ENCODE measurements at regions not wholly inside any gene's neighbourhood (a gene's known extent, or its start where the extent isn't known, plus 50 kb on each side); places are given as distances from the start of the nearest gene placed in this dataset.
"Not testable (repeated sequence)": the region's sequence is repeated elsewhere in the genome, so short reads cannot be mapped to it uniquely, and the experiment has no call there.

DNA sequence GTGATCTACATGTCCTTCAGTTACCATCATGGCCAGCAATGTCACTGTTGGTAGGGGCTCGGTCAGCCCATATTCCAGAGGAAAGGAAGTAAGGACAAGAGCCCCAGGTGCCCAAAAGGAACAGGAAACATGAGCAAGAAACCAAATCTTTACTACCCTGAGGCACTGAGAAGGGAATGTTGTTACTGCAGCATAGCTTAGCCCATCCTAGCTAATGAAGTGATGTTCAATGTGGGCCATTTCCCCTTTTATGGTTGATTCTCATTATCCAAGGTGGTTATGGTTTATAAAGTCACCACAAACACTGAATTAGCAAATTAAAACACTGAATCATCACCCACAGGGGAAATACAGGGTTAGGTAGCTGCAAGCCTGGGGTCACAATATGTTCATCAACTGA is 88.4 kb upstream of the C10orf90 start:
- no peaks in the 10 kb centered on the region for H3K27me3 ChIP-seq (ENCODE audit: control insufficient read depth, insufficient read depth, low read length)
- no peaks in the 10 kb centered on the region for H3K4me1 ChIP-seq (ENCODE audit: control insufficient read depth in 2 of 3, insufficient read depth in 2 of 3, low read depth in 1 of 3, low read length in 3 of 3)
- no peak overlapping the region for H3K27ac ChIP-seq (ENCODE audit: low read depth in 2 of 2, low read length in 2 of 2)
- no peaks in the 10 kb centered on the region for H3K36me3 ChIP-seq (ENCODE audit: control insufficient read depth in 2 of 3, insufficient read depth in 3 of 3, low read length in 3 of 3)
- FAIRE-seq (no peak), DNase-seq (no peak)
- intact Hi-C loops (cut with DNase I): no loop called here
- peaks cover 0 to 6% (median 3%) of the 10 kb centered on the region in 3 donors for H3K9me3 ChIP-seq (ENCODE audit: control insufficient read depth in 2 of 3, insufficient read depth in 1 of 3, low read length in 3 of 3)
- H3K4me3 ChIP-seq (ENCODE audit: low read length in 3 of 3): no peak overlapping the region
- TF ChIP-seq, protein P1, sequence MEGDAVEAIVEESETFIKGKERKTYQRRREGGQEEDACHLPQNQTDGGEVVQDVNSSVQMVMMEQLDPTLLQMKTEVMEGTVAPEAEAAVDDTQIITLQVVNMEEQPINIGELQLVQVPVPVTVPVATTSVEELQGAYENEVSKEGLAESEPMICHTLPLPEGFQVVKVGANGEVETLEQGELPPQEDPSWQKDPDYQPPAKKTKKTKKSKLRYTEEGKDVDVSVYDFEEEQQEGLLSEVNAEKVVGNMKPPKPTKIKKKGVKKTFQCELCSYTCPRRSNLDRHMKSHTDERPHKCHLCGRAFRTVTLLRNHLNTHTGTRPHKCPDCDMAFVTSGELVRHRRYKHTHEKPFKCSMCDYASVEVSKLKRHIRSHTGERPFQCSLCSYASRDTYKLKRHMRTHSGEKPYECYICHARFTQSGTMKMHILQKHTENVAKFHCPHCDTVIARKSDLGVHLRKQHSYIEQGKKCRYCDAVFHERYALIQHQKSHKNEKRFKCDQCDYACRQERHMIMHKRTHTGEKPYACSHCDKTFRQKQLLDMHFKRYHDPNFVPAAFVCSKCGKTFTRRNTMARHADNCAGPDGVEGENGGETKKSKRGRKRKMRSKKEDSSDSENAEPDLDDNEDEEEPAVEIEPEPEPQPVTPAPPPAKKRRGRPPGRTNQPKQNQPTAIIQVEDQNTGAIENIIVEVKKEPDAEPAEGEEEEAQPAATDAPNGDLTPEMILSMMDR (IDR thresholded peaks at IDR 0.05; ENCODE audit: borderline replicate concordance, extremely low read depth, insufficient read depth): no peak
- H3K9ac ChIP-seq (ENCODE audit: low read length in 3 of 3): no peak overlapping the region

DNA sequence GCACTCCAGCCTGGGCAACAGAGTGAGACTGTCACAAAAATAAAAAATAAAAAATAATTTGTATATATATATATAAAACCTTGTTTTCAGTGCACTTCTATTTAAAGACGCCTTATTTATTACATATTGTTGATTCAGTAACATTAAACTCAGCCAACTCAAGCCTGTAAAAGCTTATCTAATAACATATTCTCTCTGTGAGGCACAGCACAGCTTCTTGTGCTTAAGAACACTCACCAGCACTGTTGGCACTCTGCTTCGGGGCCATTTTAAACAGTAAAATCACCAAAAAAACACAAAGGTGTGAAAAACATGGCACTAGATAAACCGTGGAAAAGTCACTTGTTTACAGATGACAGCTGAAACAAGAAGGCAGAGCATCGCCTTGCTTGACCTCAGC is 89.0 kb upstream of the C10orf90 start:
- no peaks in the 10 kb centered on the region for H3K4me1 ChIP-seq (ENCODE audit: control insufficient read depth in 2 of 3, insufficient read depth in 2 of 3, low read depth in 1 of 3, low read length in 3 of 3)
- peaks cover 0 to 6% (median 5%) of the 10 kb centered on the region in 3 donors for H3K9me3 ChIP-seq (ENCODE audit: control insufficient read depth in 2 of 3, insufficient read depth in 1 of 3, low read length in 3 of 3)
- intact Hi-C loops (cut with DNase I): no loop called here
- H3K27me3 ChIP-seq (ENCODE audit: control insufficient read depth, insufficient read depth, low read length): no peaks in the 10 kb centered on the region
- TF ChIP-seq, protein P1 (IDR thresholded peaks at IDR 0.05; ENCODE audit: borderline replicate concordance, extremely low read depth, insufficient read depth): no peak
- DNase-seq: no peak
- H3K4me3 ChIP-seq (ENCODE audit: low read length in 3 of 3): no peak overlapping the region
- no peak for FAIRE-seq
- H3K27ac ChIP-seq (ENCODE audit: low read depth in 2 of 2, low read length in 2 of 2): no peak overlapping the region
- H3K36me3 ChIP-seq (ENCODE audit: control insufficient read depth in 2 of 3, insufficient read depth in 3 of 3, low read length in 3 of 3): no peaks in the 10 kb centered on the region
- no peak overlapping the region for H3K9ac ChIP-seq (ENCODE audit: low read length in 3 of 3)

DNA sequence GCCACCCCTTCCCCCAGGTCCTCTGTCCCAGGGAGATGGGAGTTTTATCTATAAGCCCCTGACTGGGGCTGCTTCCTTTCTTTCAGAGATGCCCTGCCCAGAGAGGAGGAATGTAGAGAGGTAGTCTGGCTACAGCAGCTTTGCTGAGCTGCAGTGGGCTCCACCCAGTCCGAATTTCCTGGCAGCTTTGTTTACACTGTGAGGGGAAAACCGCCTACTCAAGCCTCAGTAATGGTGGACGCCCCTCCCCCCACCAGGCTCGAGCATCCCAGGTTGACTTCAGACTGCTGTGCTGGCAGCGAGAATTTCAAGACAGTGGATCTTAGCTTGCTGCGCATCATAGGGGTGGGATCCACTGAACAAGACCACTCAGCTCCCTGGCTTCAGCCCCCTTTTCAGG is 96.2 kb upstream of the C10orf90 start:
- H3K9me3 ChIP-seq (ENCODE audit: control insufficient read depth in 2 of 3, insufficient read depth in 1 of 3, low read length in 3 of 3); H3K36me3 ChIP-seq (ENCODE audit: control insufficient read depth in 2 of 3, insufficient read depth in 3 of 3, low read length in 3 of 3); H3K4me3 ChIP-seq (ENCODE audit: low read length in 3 of 3); H3K9ac ChIP-seq (ENCODE audit: low read length in 3 of 3); H3K27ac ChIP-seq (ENCODE audit: low read depth in 2 of 2, low read length in 2 of 2); DNase-seq; intact Hi-C loops (cut with DNase I); H3K4me1 ChIP-seq (ENCODE audit: control insufficient read depth in 2 of 3, insufficient read depth in 2 of 3, low read depth in 1 of 3, low read length in 3 of 3); FAIRE-seq; H3K27me3 ChIP-seq (ENCODE audit: control insufficient read depth, insufficient read depth, low read length): not testable (repeated sequence)

DNA sequence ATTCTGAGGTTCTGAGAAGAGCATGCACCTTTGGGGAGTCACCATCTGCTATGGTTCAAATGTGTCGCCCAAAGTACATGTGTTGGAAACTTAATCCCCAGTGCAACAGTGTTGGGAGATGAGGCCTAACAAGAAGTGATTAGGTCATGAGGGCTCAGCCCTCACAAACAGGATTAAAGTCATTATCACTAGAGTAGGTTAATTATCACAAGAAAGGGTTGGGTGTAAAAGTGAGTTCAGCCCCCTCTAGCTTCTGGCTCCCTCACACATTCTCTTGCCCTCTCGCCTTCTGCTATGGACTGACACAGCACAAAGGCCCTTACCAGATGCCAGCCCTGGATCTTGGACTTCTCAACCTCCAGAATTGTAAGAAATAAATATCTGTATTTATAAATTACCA is 100.3 kb upstream of the C10orf90 start:
- Histone ChIP-seq H3K4me1 (ENCODE audit: control insufficient read depth in 2 of 3, insufficient read depth in 2 of 3, low read depth in 1 of 3, low read length in 3 of 3) (no peaks in the 10 kb centered on the region), H3K9me3 (ENCODE audit: control insufficient read depth in 2 of 3, insufficient read depth in 1 of 3, low read length in 3 of 3) (no peaks in the 10 kb centered on the region), H3K27ac (ENCODE audit: low read depth in 2 of 2, low read length in 2 of 2) (no peak overlapping the region), H3K27me3 (ENCODE audit: control insufficient read depth, insufficient read depth, low read length) (no peaks in the 10 kb centered on the region), H3K9ac (ENCODE audit: low read length in 3 of 3) (no peak overlapping the region), H3K36me3 (ENCODE audit: control insufficient read depth in 2 of 3, insufficient read depth in 3 of 3, low read length in 3 of 3) (no peaks in the 10 kb centered on the region), H3K4me3 (ENCODE audit: low read length in 3 of 3) (no peak overlapping the region)
- DNase-seq: no peak
- intact Hi-C loops (cut with DNase I): no loop called here
- FAIRE-seq: no peak
- TF ChIP-seq, protein P1 (IDR thresholded peaks at IDR 0.05; ENCODE audit: borderline replicate concordance, extremely low read depth, insufficient read depth): no peak
